AG04449 (cell line): ENCODE measurements at regions not wholly inside any gene's neighbourhood (a gene's known extent, or its start where the extent isn't known, plus 50 kb on each side); places are given as distances from the start of the nearest gene placed in this dataset.
"Not testable (repeated sequence)": the region's sequence is repeated elsewhere in the genome, so short reads cannot be mapped to it uniquely, and the experiment has no call there.

Source experiments
- CTCF ChIA-PET: fragments of 350-600 bp; formaldehyde crosslinking; extraction: SDS; loops from one replicate; lab custom pipeline; 2021; ENCODE audit warnings: antibody characterized with exemption; lab: Yijun Ruan, JAX
- POLR2A ChIA-PET: fragments of 400-600, 350-600 bp; formaldehyde crosslinking; extraction: SDS; loops from one replicate; lab custom pipeline; 2020; ENCODE audit warnings: antibody characterized with exemption, inconsistent platforms; lab: Yijun Ruan, JAX
- DNase-seq: peaks from one replicate; pipeline ENCODE4 v3.0.0-alpha.2; 2010; ENCODE audit warnings: low read depth, low spot score
- H3K4me3 ChIP-seq: 2 replicates; pipeline ENCODE4 v1.5.1; 2011; ENCODE audit warnings: low read depth, mild to moderate bottlenecking, control low read depth, low read length
- CTCF ChIP-seq: IDR thresholded peaks from one replicate; pipeline ENCODE4 v1.5.1; 2011; ENCODE audit warnings: mild to moderate bottlenecking, moderate library complexity, low read length, control low read depth, inconsistent platforms; ENCODE audit not compliant: insufficient read depth; ENCODE audit errors: missing control alignments

GRCh38 chr4:118531947-118532346 lies 153.2 kb upstream of the METTL14 start:
- H3K4me3 ChIP-seq, CTCF ChIA-PET, DNase-seq, POLR2A ChIA-PET: not testable (repeated sequence)

GRCh38 chr4:118535788-118536187 lies 149.4 kb upstream of the METTL14 start:
- CTCF ChIA-PET, DNase-seq, H3K4me3 ChIP-seq, POLR2A ChIA-PET: not testable (repeated sequence)

- DNase-seq, H3K4me3 ChIP-seq, CTCF ChIA-PET, POLR2A ChIA-PET: not testable (repeated sequence)
- peak; percentile 15 for TF ChIP-seq CTCF
Observed at GRCh38 chr4:118539412-118540077, 145.6 kb upstream of the METTL14 start.

- H3K4me3 ChIP-seq, POLR2A ChIA-PET, DNase-seq, CTCF ChIA-PET: not testable (repeated sequence)
Observed at GRCh38 chr4:118556576-118556975, 128.6 kb upstream of the METTL14 start.

- no peak overlapping the region for H3K4me3 ChIP-seq
- peak; percentile 2 for DNase-seq
- CTCF ChIA-PET: no interaction called here
- TF ChIP-seq CTCF: no peak
- POLR2A ChIA-PET: no interaction called here
Observed at GRCh38 chr4:118557298-118557851, 127.8 kb upstream of the METTL14 start.

GRCh38 chr4:118558188-118558587 lies 127.0 kb upstream of the METTL14 start:
- H3K4me3 ChIP-seq, POLR2A ChIA-PET, DNase-seq, CTCF ChIA-PET: not testable (repeated sequence)

GRCh38 chr4:118561559-118561958 lies 123.6 kb upstream of the METTL14 start:
- DNase-seq, POLR2A ChIA-PET, H3K4me3 ChIP-seq, CTCF ChIA-PET: not testable (repeated sequence)

- POLR2A ChIA-PET, H3K4me3 ChIP-seq, CTCF ChIA-PET: not testable (repeated sequence)
- DNase-seq: peak; percentile 79
Observed at GRCh38 chr4:118566003-118566513, 119.1 kb upstream of the METTL14 start.

GRCh38 chr4:118572991-118573390 lies 112.2 kb upstream of the METTL14 start:
- DNase-seq, CTCF ChIA-PET, H3K4me3 ChIP-seq, POLR2A ChIA-PET: not testable (repeated sequence)

GRCh38 chr4:118574251-118574913 lies 110.8 kb upstream of the METTL14 start:
- DNase-seq, H3K4me3 ChIP-seq, POLR2A ChIA-PET, CTCF ChIA-PET: not testable (repeated sequence)

GRCh38 chr4:118575057-118575456 lies 110.1 kb upstream of the METTL14 start:
- CTCF ChIA-PET, DNase-seq, H3K4me3 ChIP-seq, POLR2A ChIA-PET: not testable (repeated sequence)

GRCh38 chr4:118575726-118576125 lies 109.5 kb upstream of the METTL14 start:
- DNase-seq, H3K4me3 ChIP-seq, POLR2A ChIA-PET, CTCF ChIA-PET: not testable (repeated sequence)

- CTCF ChIA-PET: not testable (repeated sequence)
Observed at GRCh38 chr4:118576709-118577219, 108.4 kb upstream of the METTL14 start.

More at GRCh38 chr4:118576709-118577219, 108.4 kb upstream of the METTL14 start:
- H3K4me3 ChIP-seq, POLR2A ChIA-PET, DNase-seq: not testable (repeated sequence)
